Prostate gland (tissue), 2 donors: ENCODE measurements at regions not wholly inside any gene's neighbourhood (a gene's known extent, or its start where the extent isn't known, plus 50 kb on each side); places are given as distances from the start of the nearest gene placed in this dataset.

Experiments used
- POLR2A ChIP-seq: fragments of 450-650 bp; IDR thresholded peaks from one replicate; pipeline ENCODE4 v1.6.1; 2016; ENCODE audit warnings: antibody characterized with exemption, mild to moderate bottlenecking
- POLR2AphosphoS5 ChIP-seq: sonication (generic); formaldehyde crosslinking; IDR thresholded peaks from one replicate; pipeline ENCODE4 v1.6.1; 2017; ENCODE audit warnings: antibody characterized with exemption
- TF ChIP-seq, protein P1 (sequence below), 4 experiments: fragments of 200-600 bp in 2 of 4; fragments of 450-650 bp in 2 of 4; sonication (generic) in 2 of 4; IDR thresholded peaks; 1 replicate in 3 of 4; 2 replicates in 1 of 4; pipeline ENCODE4 v1.5.1; 2016 to 2019; ENCODE audit warnings: antibody characterized with exemption in 4 of 4, mild to moderate bottlenecking in 2 of 4, moderate library complexity in 2 of 4

DNA sequence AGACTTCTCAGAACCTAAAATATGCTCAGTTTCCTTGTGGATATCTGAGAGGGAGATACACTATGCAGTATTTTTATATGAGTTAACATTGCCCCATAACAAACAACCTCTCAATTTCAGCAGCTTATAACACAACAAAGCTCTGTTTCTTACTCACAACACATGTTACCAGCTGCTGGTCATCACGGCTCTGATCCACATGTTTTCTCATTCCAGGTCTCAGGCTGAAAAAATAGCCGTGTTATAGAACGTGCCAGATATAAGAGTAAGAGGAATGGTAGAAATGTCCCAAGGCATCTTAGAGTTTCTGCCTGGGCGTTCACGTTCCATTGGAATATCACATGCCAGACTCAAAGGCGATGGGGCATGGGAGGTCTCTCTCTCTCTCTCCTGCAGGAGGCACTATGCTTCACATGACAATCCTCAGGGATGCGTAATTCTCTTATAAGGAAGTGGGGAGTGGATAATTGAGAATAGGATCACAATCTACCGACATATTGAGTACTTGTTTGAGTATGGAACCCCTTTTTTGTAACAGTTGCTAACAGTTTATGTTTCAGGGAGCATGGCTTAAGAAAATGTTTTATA is 246.6 kb downstream of the NHLRC3 start:
- TF ChIP-seq POLR2A (no peak), POLR2AphosphoS5 (no peak)
- TF ChIP-seq, protein P1, sequence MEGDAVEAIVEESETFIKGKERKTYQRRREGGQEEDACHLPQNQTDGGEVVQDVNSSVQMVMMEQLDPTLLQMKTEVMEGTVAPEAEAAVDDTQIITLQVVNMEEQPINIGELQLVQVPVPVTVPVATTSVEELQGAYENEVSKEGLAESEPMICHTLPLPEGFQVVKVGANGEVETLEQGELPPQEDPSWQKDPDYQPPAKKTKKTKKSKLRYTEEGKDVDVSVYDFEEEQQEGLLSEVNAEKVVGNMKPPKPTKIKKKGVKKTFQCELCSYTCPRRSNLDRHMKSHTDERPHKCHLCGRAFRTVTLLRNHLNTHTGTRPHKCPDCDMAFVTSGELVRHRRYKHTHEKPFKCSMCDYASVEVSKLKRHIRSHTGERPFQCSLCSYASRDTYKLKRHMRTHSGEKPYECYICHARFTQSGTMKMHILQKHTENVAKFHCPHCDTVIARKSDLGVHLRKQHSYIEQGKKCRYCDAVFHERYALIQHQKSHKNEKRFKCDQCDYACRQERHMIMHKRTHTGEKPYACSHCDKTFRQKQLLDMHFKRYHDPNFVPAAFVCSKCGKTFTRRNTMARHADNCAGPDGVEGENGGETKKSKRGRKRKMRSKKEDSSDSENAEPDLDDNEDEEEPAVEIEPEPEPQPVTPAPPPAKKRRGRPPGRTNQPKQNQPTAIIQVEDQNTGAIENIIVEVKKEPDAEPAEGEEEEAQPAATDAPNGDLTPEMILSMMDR (IDR thresholded peaks at IDR 0.05) = no peak
